ENCODE measurements at regions not wholly inside any gene's neighbourhood (a gene's known extent, or its start where the extent isn't known, plus 50 kb on each side); places are given as distances from the start of the nearest gene placed in this dataset.

GRCh38 chr1:115141145-115141454 is 51.8 kb upstream of the TSPAN2 start (continued):
- TF ChIP-seq CHD7 (IDR thresholded peaks at IDR 0.05; ENCODE audit: insufficient replicate concordance, low read length) (no peak), ASH2L (IDR thresholded peaks at IDR 0.05; ENCODE audit: low read length) (no peak), TAF7 (optimal IDR thresholded peaks at IDR 0.05; ENCODE audit: borderline replicate concordance, low read depth, low read length) (no peak), BACH1 (IDR thresholded peaks at IDR 0.05; ENCODE audit: low read length) (no peak), KDM5A (IDR thresholded peaks at IDR 0.05; ENCODE audit: low read length) (no peak), KDM1A (IDR thresholded peaks at IDR 0.05; ENCODE audit: borderline replicate concordance, low read length) (no peak), PHF8 (conservative IDR thresholded peaks at IDR 0.05; ENCODE audit: low read depth, low read length) (no peak), CEBPB (IDR thresholded peaks at IDR 0.05; ENCODE audit: low read depth, low read length) (no peak), POU5F1 (IDR thresholded peaks at IDR 0.05; ENCODE audit: low read depth, low read length) (no peak), SP4 (IDR thresholded peaks at IDR 0.05; ENCODE audit: low read length) (no peak), BCL11A (IDR thresholded peaks at IDR 0.05; ENCODE audit: low read depth in 2 of 2, low read length in 2 of 2) (no peak), CHD2 (IDR thresholded peaks at IDR 0.05; ENCODE audit: low read length) (no peak), TEAD4 (IDR thresholded peaks at IDR 0.05; ENCODE audit: low read depth, low read length) (no peak), HDAC2 (IDR thresholded peaks at IDR 0.05; ENCODE audit: borderline replicate concordance in 1 of 2, low read depth in 2 of 2, low read length in 2 of 2) (no peak)

Data from H1 (cell line).